Heart left ventricle (tissue), 13 donors: ENCODE measurements at regions not wholly inside any gene's neighbourhood (a gene's known extent, or its start where the extent isn't known, plus 50 kb on each side); places are given as distances from the start of the nearest gene placed in this dataset.

ENCODE experiments used
- POLR2A ChIP-seq, 2 donors: fragments of 450-650 bp; IDR thresholded peaks; one replicate each; pipeline ENCODE4 v1.6.1; 2017; ENCODE audit warnings: antibody characterized with exemption in 2 of 2, mild to moderate bottlenecking in 2 of 2, moderate library complexity in 2 of 2
- TF ChIP-seq, protein P1 (sequence below), 12 donors: fragments of 200-600 bp; sonication (generic) in 4 of 12; IDR thresholded peaks; one replicate each; pipeline versions ENCODE4 v1.5.0 to v1.8.0; 2018 to 2022; ENCODE audit warnings: antibody characterized with exemption in 12 of 12, mild to moderate bottlenecking in 5 of 12
- donor health status: ischemic (EF 13 %, LVEDD 7.1; RV severe dilation, severe dysfunction).
- donor health status: DM: no; HTN: yes; CAD: no.
- donor health status: DM: no; HTN: no; CAD: no.
- donor health status: ischemic (EF 25% LVEDD 6.9; RV normal size, moderate dysfunction).
- donor health status: ischemic (EF 25% LVEDD 5.7; RV mildly dilated, moderate dysfunction).
- donor health status: ischemic (EF 35%, LVEDD 5.7; RV mildly dilated, moderate dysfunction).
- donor health status: nonischemic (EF 11% LVEDD 7.7; RV severe dilation, severe dysfunction).
- donor health status: DM: yes; HTN: yes; CAD: no.
- donor health status: PGD.
- donor health status: ischemic (EF 29% LVEDD 5.4; RV normal size, mild dysfunction).
- donor health status: nonischemic (EF 23%, LVEDD 6.1; RV moderate dilation, normal function).

DNA sequence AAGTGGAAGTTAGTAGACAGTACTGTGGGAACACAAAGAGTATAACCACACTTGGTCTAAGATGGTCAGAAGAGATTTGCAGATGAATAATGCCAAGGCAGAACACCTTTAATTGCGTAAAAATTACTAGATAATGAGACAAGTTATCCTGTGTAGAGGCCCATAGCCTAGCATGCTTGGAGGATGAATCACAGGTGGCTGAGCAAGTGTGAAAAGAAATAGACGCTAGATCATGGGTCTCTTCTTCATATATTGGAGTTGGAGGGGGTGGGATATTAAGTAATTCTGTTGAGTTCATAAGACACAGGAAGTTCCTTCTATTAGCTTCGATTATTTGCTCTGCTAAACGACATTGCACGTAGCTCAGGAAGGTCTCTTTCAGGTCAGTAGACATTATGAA, 454.3 kb upstream of the LMO3 start:
- TF ChIP-seq, protein P1, sequence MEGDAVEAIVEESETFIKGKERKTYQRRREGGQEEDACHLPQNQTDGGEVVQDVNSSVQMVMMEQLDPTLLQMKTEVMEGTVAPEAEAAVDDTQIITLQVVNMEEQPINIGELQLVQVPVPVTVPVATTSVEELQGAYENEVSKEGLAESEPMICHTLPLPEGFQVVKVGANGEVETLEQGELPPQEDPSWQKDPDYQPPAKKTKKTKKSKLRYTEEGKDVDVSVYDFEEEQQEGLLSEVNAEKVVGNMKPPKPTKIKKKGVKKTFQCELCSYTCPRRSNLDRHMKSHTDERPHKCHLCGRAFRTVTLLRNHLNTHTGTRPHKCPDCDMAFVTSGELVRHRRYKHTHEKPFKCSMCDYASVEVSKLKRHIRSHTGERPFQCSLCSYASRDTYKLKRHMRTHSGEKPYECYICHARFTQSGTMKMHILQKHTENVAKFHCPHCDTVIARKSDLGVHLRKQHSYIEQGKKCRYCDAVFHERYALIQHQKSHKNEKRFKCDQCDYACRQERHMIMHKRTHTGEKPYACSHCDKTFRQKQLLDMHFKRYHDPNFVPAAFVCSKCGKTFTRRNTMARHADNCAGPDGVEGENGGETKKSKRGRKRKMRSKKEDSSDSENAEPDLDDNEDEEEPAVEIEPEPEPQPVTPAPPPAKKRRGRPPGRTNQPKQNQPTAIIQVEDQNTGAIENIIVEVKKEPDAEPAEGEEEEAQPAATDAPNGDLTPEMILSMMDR (IDR thresholded peaks at IDR 0.05): no peak
- TF ChIP-seq POLR2A (IDR thresholded peaks at IDR 0.05): no peak
